PC-3 (cell line): ENCODE measurements at regions not wholly inside any gene's neighbourhood (a gene's known extent, or its start where the extent isn't known, plus 50 kb on each side); places are given as distances from the start of the nearest gene placed in this dataset.
"Not testable (repeated sequence)": the region's sequence is repeated elsewhere in the genome, so short reads cannot be mapped to it uniquely, and the experiment has no call there.

Source experiments
- ATAC-seq: fragments of 200-7000 bp; cut with Tn5 transposase; 2 replicates; pipeline ENCODE4 v1.9.1; 2020; ENCODE audit warnings: mild to moderate bottlenecking, moderate library complexity
- BruUV-seq: library from RNA; stranded (reverse); fragments of 400-500 nt; replicated peaks from 2 replicates; lab custom pipeline; 2021; lab: Mats Ljungman, UMichigan
- CTCF ChIA-PET: fragments of 300-600 bp; sonication (Branson Sonifier 250); formaldehyde crosslinking; loops from one replicate; lab custom pipeline; 2022; ENCODE audit warnings: antibody characterized with exemption; lab: Charles Lee
- POLR2A ChIA-PET: fragments of 300-600 bp; sonication (Branson Sonifier 250); formaldehyde crosslinking; loops from one replicate; lab custom pipeline; 2022; ENCODE audit warnings: antibody characterized with exemption; ENCODE audit not compliant: unreplicated experiment; lab: Charles Lee
- DNase-seq: peaks from one replicate; pipeline ENCODE4 v3.0.0-alpha.2; 2015
- H2AFZ ChIP-seq: fragments of 300-600 bp; sonication (generic); 2 replicates; pipeline ENCODE4 v1.6.0; 2016; ENCODE audit warnings: antibody characterized with exemption, low read length
- H3F3A ChIP-seq: fragments of 300-600 bp; sonication (generic); one replicate; pipeline ENCODE4 v1.6.0; 2017; ENCODE audit warnings: antibody characterized with exemption, low read length, control low read depth, mild to moderate bottlenecking; ENCODE audit not compliant: unreplicated experiment
- H3K27ac ChIP-seq: fragments of 300-600 bp; sonication (generic); 2 replicates; pipeline ENCODE4 v1.5.1; 2016; ENCODE audit warnings: mild to moderate bottlenecking, low read length
- H3K27me3 ChIP-seq: fragments of 300-600 bp; sonication (generic); 2 replicates; pipeline ENCODE4 v1.6.1; 2016; ENCODE audit warnings: low read length, mixed read lengths
- H3K36me3 ChIP-seq: fragments of 300-600 bp; sonication (generic); 2 replicates; pipeline ENCODE4 v1.6.1; 2016; ENCODE audit warnings: low read depth, mixed run types, low read length, mixed read lengths
- H3K4me1 ChIP-seq: fragments of 300-600 bp; sonication (generic); 2 replicates; pipeline ENCODE4 v1.5.1; 2016; ENCODE audit warnings: low read length; ENCODE audit not compliant: insufficient read depth
- H3K4me2 ChIP-seq: fragments of 300-600 bp; sonication (generic); 2 replicates; pipeline ENCODE4 v1.6.0; 2016; ENCODE audit warnings: low read length
- H3K4me3 ChIP-seq: fragments of 300-600 bp; sonication (generic); 2 replicates; pipeline ENCODE4 v1.5.1; 2016; ENCODE audit warnings: mild to moderate bottlenecking, low read length, mixed read lengths
- H3K79me2 ChIP-seq: fragments of 300-600 bp; sonication (generic); 2 replicates; pipeline ENCODE4 v1.6.1; 2017; ENCODE audit warnings: low read length, mixed read lengths
- H3K9ac ChIP-seq: fragments of 300-600 bp; sonication (generic); 2 replicates; pipeline ENCODE4 v1.6.0; 2016; ENCODE audit warnings: mild to moderate bottlenecking, low read length
- H3K9me2 ChIP-seq: fragments of 300-600 bp; sonication (generic); replicated peaks from 2 replicates; pipeline ENCODE4 v1.6.1; 2016; ENCODE audit warnings: mixed run types, low read length, mixed read lengths
- H3K9me3 ChIP-seq: fragments of 300-600 bp; sonication (generic); 2 replicates; pipeline ENCODE4 v1.6.1; 2016; ENCODE audit warnings: low read length, mixed read lengths
- H4K20me1 ChIP-seq: fragments of 300-600 bp; sonication (generic); 2 replicates; pipeline ENCODE4 v1.6.1; 2016; ENCODE audit warnings: low read length, mixed read lengths
- CTCF ChIP-seq: fragments of 300-600 bp; sonication (generic); conservative IDR thresholded peaks from 2 replicates; pipeline ENCODE4 v1.5.1; 2017; ENCODE audit warnings: antibody characterized with exemption, low read depth, mild to moderate bottlenecking, low read length
- EZH2 ChIP-seq: fragments of 300-600 bp; sonication (generic); IDR thresholded peaks from one replicate; pipeline ENCODE4 v1.6.1; 2017; ENCODE audit warnings: antibody characterized with exemption, mild to moderate bottlenecking, low read length; ENCODE audit not compliant: unreplicated experiment
- EZH2phosphoT487 ChIP-seq: fragments of 300-600 bp; sonication (generic); IDR thresholded peaks from 2 replicates; pipeline ENCODE4 v1.6.1; 2018; ENCODE audit warnings: mild to moderate bottlenecking, antibody characterized with exemption, low read length, borderline replicate concordance
- intact Hi-C: fragments of 100-400 bp; cut with micrococcal nuclease; formaldehyde crosslinking; loops from 2 replicates; pipeline ENCODE4 v1.9.0; 2023

- no TSS peak for BruUV-seq
- no peaks in the 10 kb centered on the region for H3K9me2 ChIP-seq
- no peaks in the 10 kb centered on the region for H3K27me3 ChIP-seq
- no peak for DNase-seq
- no peak overlapping the region for H3K9ac ChIP-seq
- intact Hi-C loops, result no loop called here
- no peaks in the 10 kb centered on the region for H3K79me2 ChIP-seq
- no peak overlapping the region for H2AFZ ChIP-seq
- H3F3A ChIP-seq, result peaks cover 6% of the 10 kb centered on the region
- no peaks in the 10 kb centered on the region for H3K9me3 ChIP-seq
- TF ChIP-seq EZH2 (no peak), CTCF (no peak), EZH2phosphoT487 (no peak)
- POLR2A ChIA-PET, result no interaction called here
- no peaks in the 10 kb centered on the region for H3K36me3 ChIP-seq
- no peak for ATAC-seq
- peak overlapping the region; percentile 37; the same call in 1 of the 2 replicates for H3K4me2 ChIP-seq
- H4K20me1 ChIP-seq, result no peaks in the 10 kb centered on the region
- peak overlapping the region; percentile 77 for H3K27ac ChIP-seq
- CTCF ChIA-PET, result no interaction called here
- peaks cover 31% of the 10 kb centered on the region for H3K4me1 ChIP-seq
- H3K4me3 ChIP-seq, result no peak overlapping the region
These were observed 55.5 kb upstream of the OSMR start for GRCh38 chr5:38790268-38790667.

GRCh38 chr5:38790891-38791290, 54.9 kb upstream of the OSMR start:
- H3K9ac ChIP-seq, result no peak overlapping the region
- no peaks in the 10 kb centered on the region for H3K36me3 ChIP-seq
- H3K79me2 ChIP-seq, result no peaks in the 10 kb centered on the region
- H3K4me3 ChIP-seq, result no peak overlapping the region
- H3K27ac ChIP-seq, result no peak overlapping the region; the same call in 1 of the 2 replicates
- no peak overlapping the region for H2AFZ ChIP-seq
- H3F3A ChIP-seq, result peaks cover 6% of the 10 kb centered on the region
- 0 out of 2 replicates have a peak overlapping the region, but pooled peaks have one; percentile 7 for H3K4me2 ChIP-seq
- H3K9me3 ChIP-seq, result no peaks in the 10 kb centered on the region
- DNase-seq, result peak; percentile 38
- intact Hi-C loops, result no loop called here
- no peaks in the 10 kb centered on the region for H4K20me1 ChIP-seq
- no peaks in the 10 kb centered on the region for H3K27me3 ChIP-seq
- peaks cover 33% of the 10 kb centered on the region for H3K4me1 ChIP-seq
- ATAC-seq, result no peak
- TF ChIP-seq EZH2phosphoT487 (no peak), CTCF (no peak), EZH2 (no peak)
- CTCF ChIA-PET, result no interaction called here
- POLR2A ChIA-PET, result interaction anchor here (0.7 kb wide), 1 partner anchor 19 kb away, joined by 3 read pairs; no protein-coding TSS in a partner anchor
- BruUV-seq, result no TSS peak
- no peaks in the 10 kb centered on the region for H3K9me2 ChIP-seq

GRCh38 chr5:38793099-38793498, 52.7 kb upstream of the OSMR start:
- no peaks in the 10 kb centered on the region for H3K9me3 ChIP-seq
- peaks cover 42% of the 10 kb centered on the region for H3K4me1 ChIP-seq
- DNase-seq (no peak), ATAC-seq (no peak)
- H3K79me2 ChIP-seq, result no peaks in the 10 kb centered on the region
- H3K4me2 ChIP-seq, result no peak overlapping the region
- H3K36me3 ChIP-seq, result no peaks in the 10 kb centered on the region
- H3K4me3 ChIP-seq, result no peak overlapping the region
- ChIA-PET CTCF (no interaction called here), POLR2A (no interaction called here)
- H4K20me1 ChIP-seq, result no peaks in the 10 kb centered on the region
- H3K27ac ChIP-seq, result no peak overlapping the region
- H3K9ac ChIP-seq, result no peak overlapping the region
- intact Hi-C loops, result no loop called here
- BruUV-seq, result no TSS peak
- TF ChIP-seq EZH2 (no peak), CTCF (no peak), EZH2phosphoT487 (no peak)
- no peaks in the 10 kb centered on the region for H3K9me2 ChIP-seq
- peaks cover 6% of the 10 kb centered on the region for H3F3A ChIP-seq
- H2AFZ ChIP-seq, result no peak overlapping the region
- H3K27me3 ChIP-seq, result no peaks in the 10 kb centered on the region

GRCh38 chr5:38794037-38794436, 51.8 kb upstream of the OSMR start:
- intact Hi-C loops, DNase-seq, H3K4me3 ChIP-seq, H3K9ac ChIP-seq, BruUV-seq, POLR2A ChIA-PET, H3K27ac ChIP-seq, H2AFZ ChIP-seq, H3K79me2 ChIP-seq, H3K9me3 ChIP-seq, H3K27me3 ChIP-seq, ATAC-seq, CTCF ChIA-PET, H4K20me1 ChIP-seq, H3K9me2 ChIP-seq, H3K4me2 ChIP-seq, H3K36me3 ChIP-seq, H3F3A ChIP-seq: not testable (repeated sequence)
- peaks cover 35% of the 10 kb centered on the region for H3K4me1 ChIP-seq
